HepG2 (cell line): ENCODE measurements at regions not wholly inside any gene's neighbourhood (a gene's known extent, or its start where the extent isn't known, plus 50 kb on each side); places are given as distances from the start of the nearest gene placed in this dataset.

Source experiments
- ATAC-seq: fragments of 200-7000 bp; cut with Tn5 transposase; 3 replicates; pipeline ENCODE4 v1.9.1; 2020; ENCODE audit warnings: mild to moderate bottlenecking, moderate library complexity
- BruUV-seq: library from RNA; stranded (reverse); fragments of 400-500 nt; replicated peaks from 2 replicates; lab custom pipeline; 2021; lab: Mats Ljungman, UMichigan
- CTCF ChIA-PET: fragments of 300-600 bp; formaldehyde crosslinking; extraction: SDS; loops from one replicate; lab custom pipeline; 2021; ENCODE audit warnings: low total read pairs, inconsistent platforms, low intra/inter-chr PET ratio; lab: Yijun Ruan, JAX
- POLR2A ChIA-PET: fragments of 350-600 bp; sonication (Branson Sonifier 250); formaldehyde crosslinking; loops from one replicate; lab custom pipeline; 2020; ENCODE audit warnings: antibody characterized with exemption, inconsistent platforms; lab: Yijun Ruan, JAX
- DNase-seq: peaks from one replicate; pipeline ENCODE4 v3.0.0-alpha.2; 2015; ENCODE audit warnings: low spot score
- FAIRE-seq: peaks from 3 replicates; lab custom pipeline; 2011; peaks lifted over from hg19 to GRCh38; lab: Jason Lieb, UNC
- H2AFZ ChIP-seq: one replicate; pipeline ENCODE4 v1.6.1; 2011; ENCODE audit warnings: low read length, inconsistent platforms
- H3K27ac ChIP-seq: fragments of 300-600 bp; 3 replicates; pipeline ENCODE4 v1.8.0; 2011; ENCODE audit warnings: mixed run types, mild to moderate bottlenecking, mixed read lengths, low read length, inconsistent platforms; ENCODE audit not compliant: insufficient read depth; ENCODE audit errors: extremely low read length
- H3K27me3 ChIP-seq, 2 experiments: fragments of 200-600 bp in 1 of 2; 2 replicates in 1 of 2; 3 replicates in 1 of 2; pipeline versions ENCODE4 v1.6.0 to v1.8.0; 2011; ENCODE audit warnings: low read length in 2 of 2, mild to moderate bottlenecking in 2 of 2, moderate library complexity in 2 of 2, inconsistent platforms in 1 of 2; ENCODE audit not compliant: insufficient read depth in 2 of 2, control insufficient read depth in 1 of 2
- H3K36me3 ChIP-seq, 2 experiments: fragments of 200-600 bp in 1 of 2; replicated peaks in 1 of 2; 2 replicates in 1 of 2; 3 replicates in 1 of 2; pipeline versions ENCODE4 v1.5.1 to v1.8.0; 2011; ENCODE audit warnings: low read length in 2 of 2, inconsistent platforms in 1 of 2; ENCODE audit not compliant: insufficient read depth in 2 of 2, control insufficient read depth in 1 of 2
- H3K4me1 ChIP-seq: 2 replicates; pipeline ENCODE4 v1.5.1; 2012; ENCODE audit warnings: low read length, inconsistent platforms; ENCODE audit not compliant: insufficient read depth
- H3K4me2 ChIP-seq: 2 replicates; pipeline ENCODE4 v1.6.0; 2011; ENCODE audit warnings: low read depth, low read length, inconsistent platforms
- H3K4me3 ChIP-seq, 3 experiments: fragments of 200-600 bp in 1 of 3; sonication (generic), shearing (Covaris generic) in 1 of 3; replicated peaks in 1 of 3; 2 replicates each; pipeline ENCODE4 v1.5.1; 2011 to 2016; ENCODE audit warnings: low read length in 3 of 3, inconsistent platforms in 2 of 3, low read depth in 2 of 3, mild to moderate bottlenecking in 2 of 3, control low read depth in 1 of 3, mixed read lengths in 1 of 3; ENCODE audit not compliant: insufficient read depth in 1 of 3
- H3K79me2 ChIP-seq: one replicate; pipeline ENCODE4 v1.6.1; 2011; ENCODE audit warnings: low read length, inconsistent platforms; ENCODE audit not compliant: insufficient read depth
- H3K9ac ChIP-seq: 2 replicates; pipeline ENCODE4 v1.6.0; 2011; ENCODE audit warnings: mild to moderate bottlenecking, low read depth, low read length, inconsistent platforms; ENCODE audit not compliant: insufficient read depth
- H3K9me3 ChIP-seq: 2 replicates; pipeline ENCODE4 v1.5.1; 2012; ENCODE audit warnings: mild to moderate bottlenecking, low read length
- H4K20me1 ChIP-seq: 2 replicates; pipeline ENCODE4 v1.6.0; 2011; ENCODE audit warnings: inconsistent platforms, mild to moderate bottlenecking, low read length, moderate library complexity; ENCODE audit not compliant: insufficient read depth
- AKAP8 ChIP-seq: sonication (generic); formaldehyde crosslinking; IDR thresholded peaks from 2 replicates; pipeline ENCODE4 v1.5.1; 2020; ENCODE audit warnings: mild to moderate bottlenecking, missing genetic modification reagents
- ARNT ChIP-seq: fragments of 450-650 bp; IDR thresholded peaks from 2 replicates; pipeline ENCODE4 v1.6.1; 2017
- ARNTL ChIP-seq: sonication (generic); formaldehyde crosslinking; IDR thresholded peaks from 2 replicates; pipeline ENCODE4 v1.4.0; 2020; ENCODE audit warnings: mild to moderate bottlenecking, missing genetic modification reagents
- ERF ChIP-seq: IDR thresholded peaks from 2 replicates; pipeline ENCODE4 v1.6.1; 2018; ENCODE audit warnings: missing biosample characterization, missing genetic modification reagents
- GABPA ChIP-seq, 2 experiments: IDR thresholded peaks; 2 replicates each; pipeline ENCODE4 v1.6.1; 2011 to 2016; ENCODE audit warnings: low read depth in 2 of 2, low read length in 1 of 2, missing biosample characterization in 1 of 2, missing genetic modification characterization in 1 of 2
- IKZF4 ChIP-seq: sonication (generic); formaldehyde crosslinking; IDR thresholded peaks from 2 replicates; pipeline ENCODE4 v1.5.1; 2020; ENCODE audit warnings: borderline replicate concordance, mild to moderate bottlenecking, low read depth, missing genetic modification reagents; ENCODE audit errors: not compliant biosample characterization
- KLF6 ChIP-seq: IDR thresholded peaks from 2 replicates; pipeline ENCODE4 v1.8.0; 2016; ENCODE audit warnings: missing biosample characterization, missing genetic modification reagents
- MAF1 ChIP-seq: sonication (generic); formaldehyde crosslinking; IDR thresholded peaks from 2 replicates; pipeline ENCODE4 v1.5.0; 2020; ENCODE audit warnings: missing genetic modification reagents, borderline replicate concordance
- MATR3 ChIP-seq: sonication (generic); formaldehyde crosslinking; IDR thresholded peaks from 2 replicates; pipeline ENCODE4 v1.4.0; 2020; ENCODE audit warnings: missing genetic modification reagents
- POLR2AphosphoS2 ChIP-seq: IDR thresholded peaks from 2 replicates; pipeline ENCODE4 v1.6.1; 2011; ENCODE audit warnings: low read depth, low read length, improper control_type of control experiment
- RARA ChIP-seq: IDR thresholded peaks from 2 replicates; pipeline ENCODE4 v1.6.1; 2016; ENCODE audit warnings: missing genetic modification reagents, missing compliant biosample characterization
- RFX1 ChIP-seq: fragments of 450-650 bp; IDR thresholded peaks from 2 replicates; pipeline ENCODE4 v1.6.1; 2017
- ZNF460 ChIP-seq: sonication (generic); formaldehyde crosslinking; IDR thresholded peaks from 2 replicates; pipeline ENCODE4 v1.5.1; 2020; ENCODE audit warnings: missing genetic modification reagents, mild to moderate bottlenecking, borderline replicate concordance
- ZNF7 ChIP-seq: IDR thresholded peaks from 2 replicates; pipeline ENCODE4 v1.6.1; 2016; ENCODE audit warnings: missing biosample characterization, missing genetic modification reagents
- WGBS: methylation state at CpG from one replicate; pipeline ENCODE4 v1.1.6; 2017; ENCODE audit warnings: low lambda C conversion rate; 5-methylcytosine and 5-hydroxymethylcytosine counted together
- in situ Hi-C: cut with HindIII; loops from 2 replicates; pipeline ENCODE4 v1.10.0; 2017; ENCODE audit warnings: low pct_unique_long_range_greater_than_20kb; ENCODE audit not compliant: extremely low pct_ligation_motif_present
- intact Hi-C: fragments of 100-400 bp; cut with micrococcal nuclease; formaldehyde crosslinking; loops from one replicate; pipeline ENCODE4 v1.10.0; 2022; ENCODE audit not compliant: unreplicated experiment
- TF ChIP-seq, protein P1 (sequence below): sonication (generic); formaldehyde crosslinking; IDR thresholded peaks from 2 replicates; pipeline ENCODE4 v1.8.0; 2022; ENCODE audit warnings: mild to moderate bottlenecking, missing genetic modification reagents, moderate library complexity
- TF ChIP-seq, protein P2 (sequence below): sonication (generic); formaldehyde crosslinking; IDR thresholded peaks from 2 replicates; pipeline ENCODE4 v1.5.0; 2020; ENCODE audit warnings: missing genetic modification reagents, mild to moderate bottlenecking, borderline replicate concordance
- TF ChIP-seq, protein P3 (sequence below): sonication (generic); formaldehyde crosslinking; IDR thresholded peaks from 2 replicates; pipeline ENCODE4 v1.5.0; 2020; ENCODE audit warnings: mild to moderate bottlenecking, low read depth, missing genetic modification reagents, borderline replicate concordance

GRCh38 chr1:4124631-4125145, 224.6 kb upstream of the C1orf174 start:
- CTCF ChIA-PET, result no interaction called here
- Histone ChIP-seq H3K27me3 (peaks cover 9 to 57% of the 10 kb centered on the region in 2 experiments; a peak in 4 of 5 replicates), H3K9me3 (no peaks in the 10 kb centered on the region), H3K27ac (no peak overlapping the region), H3K4me1 (no peaks in the 10 kb centered on the region), H2AFZ (no peak overlapping the region), H3K4me2 (no peak overlapping the region), H3K4me3 (no peak overlapping the region), H3K36me3 (no peaks in the 10 kb centered on the region), H4K20me1 (peaks cover 6% of the 10 kb centered on the region; the same call in 1 of the 2 replicates), H3K9ac (no peak overlapping the region), H3K79me2 (no peaks in the 10 kb centered on the region)
- in situ Hi-C loops (no loop called here), intact Hi-C loops (no loop called here)
- POLR2A ChIA-PET, result no interaction called here
- FAIRE-seq (no peak), DNase-seq (no peak), ATAC-seq (no peak)
- 22% methylated on average over 3 of the region's 6 CpGs for WGBS
- BruUV-seq, result no TSS peak
- no peak for TF ChIP-seq RARA
- TF ChIP-seq ZNF7, result no peak
- TF ChIP-seq KLF6 (CRISPR knock-in tag), result no peak
- no peak for TF ChIP-seq POLR2AphosphoS2
- no peak for TF ChIP-seq AKAP8 (CRISPR knock-in tag)
- TF ChIP-seq, protein P1, sequence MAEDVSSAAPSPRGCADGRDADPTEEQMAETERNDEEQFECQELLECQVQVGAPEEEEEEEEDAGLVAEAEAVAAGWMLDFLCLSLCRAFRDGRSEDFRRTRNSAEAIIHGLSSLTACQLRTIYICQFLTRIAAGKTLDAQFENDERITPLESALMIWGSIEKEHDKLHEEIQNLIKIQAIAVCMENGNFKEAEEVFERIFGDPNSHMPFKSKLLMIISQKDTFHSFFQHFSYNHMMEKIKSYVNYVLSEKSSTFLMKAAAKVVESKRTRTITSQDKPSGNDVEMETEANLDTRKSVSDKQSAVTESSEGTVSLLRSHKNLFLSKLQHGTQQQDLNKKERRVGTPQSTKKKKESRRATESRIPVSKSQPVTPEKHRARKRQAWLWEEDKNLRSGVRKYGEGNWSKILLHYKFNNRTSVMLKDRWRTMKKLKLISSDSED (CRISPR knock-in tag), result no peak
- TF ChIP-seq, protein P2, sequence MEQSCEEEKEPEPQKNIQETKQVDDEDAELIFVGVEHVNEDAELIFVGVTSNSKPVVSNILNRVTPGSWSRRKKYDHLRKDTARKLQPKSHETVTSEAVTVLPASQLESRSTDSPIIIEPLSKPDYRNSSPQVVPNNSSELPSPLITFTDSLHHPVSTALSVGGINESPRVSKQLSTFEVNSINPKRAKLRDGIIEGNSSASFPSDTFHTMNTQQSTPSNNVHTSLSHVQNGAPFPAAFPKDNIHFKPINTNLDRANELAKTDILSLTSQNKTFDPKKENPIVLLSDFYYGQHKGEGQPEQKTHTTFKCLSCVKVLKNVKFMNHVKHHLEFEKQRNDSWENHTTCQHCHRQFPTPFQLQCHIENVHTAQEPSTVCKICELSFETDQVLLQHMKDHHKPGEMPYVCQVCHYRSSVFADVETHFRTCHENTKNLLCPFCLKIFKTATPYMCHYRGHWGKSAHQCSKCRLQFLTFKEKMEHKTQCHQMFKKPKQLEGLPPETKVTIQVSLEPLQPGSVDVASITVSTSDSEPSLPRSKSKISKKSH (CRISPR knock-in tag), result no peak
- no peak for TF ChIP-seq ERF (CRISPR knock-in tag)
- no peak for TF ChIP-seq ZNF460 (CRISPR knock-in tag)
- no peak for TF ChIP-seq ARNT
- no peak for TF ChIP-seq RFX1
- TF ChIP-seq MATR3 (CRISPR knock-in tag), result no peak
- TF ChIP-seq GABPA (IDR thresholded peaks at IDR 0.05; ENCODE audit: low read depth, low read length), result no peak
- no peak for TF ChIP-seq GABPA (CRISPR knock-in tag; IDR thresholded peaks at IDR 0.05; ENCODE audit: low read depth)
- TF ChIP-seq, protein P3, sequence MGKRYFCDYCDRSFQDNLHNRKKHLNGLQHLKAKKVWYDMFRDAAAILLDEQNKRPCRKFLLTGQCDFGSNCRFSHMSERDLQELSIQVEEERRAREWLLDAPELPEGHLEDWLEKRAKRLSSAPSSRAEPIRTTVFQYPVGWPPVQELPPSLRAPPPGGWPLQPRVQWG, result no peak
- TF ChIP-seq IKZF4 (CRISPR knock-in tag), result no peak
- TF ChIP-seq ARNTL, result no peak
- TF ChIP-seq MAF1 (CRISPR knock-in tag), result no peak
